ENCODE measurements at regions not wholly inside any gene's neighbourhood (a gene's known extent, or its start where the extent isn't known, plus 50 kb on each side); places are given as distances from the start of the nearest gene placed in this dataset.

DNA sequence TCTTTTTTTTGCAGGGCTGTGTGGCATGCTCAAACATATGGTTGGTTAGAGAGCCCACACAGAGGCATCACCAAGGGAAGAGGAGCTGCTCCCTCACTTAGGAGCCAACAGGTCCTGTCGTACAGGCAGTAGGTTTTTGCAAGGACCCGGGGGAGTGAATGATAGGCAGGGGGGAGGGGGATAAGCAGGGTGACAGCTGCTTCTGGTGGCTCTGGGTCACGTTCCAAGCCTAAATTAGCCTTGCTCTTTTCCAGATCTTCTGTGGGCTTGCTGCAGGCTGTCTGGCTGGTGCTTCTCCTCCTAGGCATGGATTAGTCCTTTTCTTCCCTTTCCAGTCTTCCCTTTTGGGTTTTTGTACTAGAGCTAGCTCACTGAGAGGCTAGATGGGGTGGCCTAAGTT, 117.7 kb upstream of the PODXL start:
- no peak overlapping the region for H3K4me2 ChIP-seq (ENCODE audit: low read depth, low read length)
- dilution Hi-C loops (cut with HindIII; ENCODE audit: low sequenced_read_pairs, unreplicated experiment): no loop called here

More for the DNA sequence above, 117.7 kb upstream of the PODXL start:
- no peak overlapping the region for H3K27ac ChIP-seq (ENCODE audit: insufficient read depth, low read length)
- H2BK120ac ChIP-seq (ENCODE audit: low read depth, low read length): no peak overlapping the region
- no peak overlapping the region for H4K91ac ChIP-seq (ENCODE audit: insufficient read depth, low read depth, low read length)
- no peak overlapping the region for H3K23ac ChIP-seq (ENCODE audit: low read depth, low read length)
- H2BK15ac ChIP-seq (ENCODE audit: low read depth, low read length): no peak overlapping the region
- TF ChIP-seq NFE2L2 (IDR thresholded peaks at IDR 0.05; ENCODE audit: low read depth, low read length) (no peak), BHLHE40 (IDR thresholded peaks at IDR 0.05; ENCODE audit: low read depth, low read length) (no peak), MAZ (IDR thresholded peaks at IDR 0.05; ENCODE audit: borderline replicate concordance, low read depth, low read length) (no peak), SMC3 (IDR thresholded peaks at IDR 0.05; ENCODE audit: low read depth, low read length) (no peak), MXI1 (IDR thresholded peaks at IDR 0.05; ENCODE audit: borderline replicate concordance, low read depth, low read length) (no peak), FOS (IDR thresholded peaks at IDR 0.05; ENCODE audit: low read depth, low read length) (no peak), RAD21 (IDR thresholded peaks at IDR 0.05; ENCODE audit: low read length) (no peak), MAFK (IDR thresholded peaks at IDR 0.05; ENCODE audit: low read depth, low read length) (no peak)
- TF ChIP-seq, protein P1, sequence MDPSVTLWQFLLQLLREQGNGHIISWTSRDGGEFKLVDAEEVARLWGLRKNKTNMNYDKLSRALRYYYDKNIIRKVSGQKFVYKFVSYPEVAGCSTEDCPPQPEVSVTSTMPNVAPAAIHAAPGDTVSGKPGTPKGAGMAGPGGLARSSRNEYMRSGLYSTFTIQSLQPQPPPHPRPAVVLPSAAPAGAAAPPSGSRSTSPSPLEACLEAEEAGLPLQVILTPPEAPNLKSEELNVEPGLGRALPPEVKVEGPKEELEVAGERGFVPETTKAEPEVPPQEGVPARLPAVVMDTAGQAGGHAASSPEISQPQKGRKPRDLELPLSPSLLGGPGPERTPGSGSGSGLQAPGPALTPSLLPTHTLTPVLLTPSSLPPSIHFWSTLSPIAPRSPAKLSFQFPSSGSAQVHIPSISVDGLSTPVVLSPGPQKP (IDR thresholded peaks at IDR 0.05; ENCODE audit: borderline replicate concordance, low read depth, low read length): no peak
- no peak overlapping the region for H4K5ac ChIP-seq (ENCODE audit: low read depth, low read length)
- no peaks in the 10 kb centered on the region for H3K79me1 ChIP-seq (ENCODE audit: low read depth in 1 of 2, low read length in 2 of 2)
- no peak overlapping the region for H3K14ac ChIP-seq (replicated peaks; ENCODE audit: low read depth, low read length)
- in situ Hi-C loops (cut with MboI; ENCODE audit: low sequenced_read_pairs): no loop called here
- H2AFZ ChIP-seq (replicated peaks; ENCODE audit: low read length, poor library complexity): no peak overlapping the region
- peaks cover 27% of the 10 kb centered on the region for H3K27me3 ChIP-seq (ENCODE audit: control insufficient read depth, insufficient read depth, low read length)
- H3K9me3 ChIP-seq (ENCODE audit: control insufficient read depth, insufficient read depth, low read length): no peaks in the 10 kb centered on the region
- no peak for ATAC-seq (ENCODE audit: low read depth)
- H3K9me1 ChIP-seq (ENCODE audit: insufficient read depth, low read length): no peaks in the 10 kb centered on the region
- H3K4me1 ChIP-seq (ENCODE audit: control insufficient read depth, insufficient read depth, low read length): no peaks in the 10 kb centered on the region
- intact Hi-C loops (cut with micrococcal nuclease): no loop called here
- no peak overlapping the region for H2AK9ac ChIP-seq (replicated peaks; ENCODE audit: low read depth, low read length, poor library complexity)
- no peak overlapping the region for H2BK20ac ChIP-seq (ENCODE audit: low read depth, low read length)
- no peak for DNase-seq
- no peak overlapping the region for H3K18ac ChIP-seq (ENCODE audit: low read depth, low read length)
- ChIA-PET CTCF (no interaction called here), POLR2A (ENCODE audit: unreplicated experiment) (no interaction called here)
- H3K4ac ChIP-seq (ENCODE audit: low read depth, low read length): no peak overlapping the region
- no CpG with 5 or more reads among the region's 3 CpGs for WGBS, 2 experiments (ENCODE audit: extremely low coverage in 2 of 2, insufficient read length in 1 of 2)
- no peak overlapping the region for H2BK5ac ChIP-seq (ENCODE audit: low read depth, low read length, poor library complexity, severe bottlenecking)
- H4K20me1 ChIP-seq (ENCODE audit: insufficient read depth, low read length): no peaks in the 10 kb centered on the region
- H3K9ac ChIP-seq (ENCODE audit: low read depth, low read length): no peak overlapping the region
- no TSS peak for BruUV-seq (replicated peaks)
- no peak overlapping the region for H2AK5ac ChIP-seq (ENCODE audit: low read depth, low read length)
- H3K56ac ChIP-seq (ENCODE audit: extremely low read depth, insufficient read depth, low read length): no peak overlapping the region
- no peak overlapping the region for H4K8ac ChIP-seq (ENCODE audit: low read depth in 2 of 2, low read length in 2 of 2)
- H3K36me3 ChIP-seq (ENCODE audit: control insufficient read depth, insufficient read depth, low read length): no peaks in the 10 kb centered on the region
- no peak overlapping the region for H3K4me3 ChIP-seq (ENCODE audit: insufficient read depth, low read depth, low read length)

All from IMR-90 (cell line).